ENCODE measurements at regions not wholly inside any gene's neighbourhood (a gene's known extent, or its start where the extent isn't known, plus 50 kb on each side); places are given as distances from the start of the nearest gene placed in this dataset.

- TF ChIP-seq POLR2AphosphoS5 (IDR thresholded peaks at IDR 0.05; ENCODE audit: low read depth, low read length) (no peak), TAF1 (IDR thresholded peaks at IDR 0.05; ENCODE audit: borderline replicate concordance, insufficient read depth, low read length) (no peak), SIN3A (IDR thresholded peaks at IDR 0.05; ENCODE audit: borderline replicate concordance, insufficient read depth, low read length) (no peak), REST (IDR thresholded peaks at IDR 0.05; ENCODE audit: insufficient read depth in 1 of 2, low read depth in 2 of 2, low read length in 2 of 2) (no peak)
Measured at GRCh38 chr5:8767746-8768145, 778.1 kb downstream of the SEMA5A start.

GRCh38 chr5:8769631-8770030 is 776.2 kb downstream of the SEMA5A start:
- TF ChIP-seq REST (IDR thresholded peaks at IDR 0.05; ENCODE audit: insufficient read depth in 1 of 2, low read depth in 2 of 2, low read length in 2 of 2) (no peak), SIN3A (IDR thresholded peaks at IDR 0.05; ENCODE audit: borderline replicate concordance, insufficient read depth, low read length) (no peak), FOXP2 (optimal IDR thresholded peaks at IDR 0.05; ENCODE audit: borderline replicate concordance, extremely low read depth, extremely low read length, insufficient read depth) (no peak), POLR2AphosphoS5 (IDR thresholded peaks at IDR 0.05; ENCODE audit: low read depth, low read length) (no peak), TAF1 (IDR thresholded peaks at IDR 0.05; ENCODE audit: borderline replicate concordance, insufficient read depth, low read length) (no peak)

- no peak for TF ChIP-seq POLR2AphosphoS5 (IDR thresholded peaks at IDR 0.05; ENCODE audit: low read depth, low read length)
- TF ChIP-seq FOXP2 (optimal IDR thresholded peaks at IDR 0.05; ENCODE audit: borderline replicate concordance, extremely low read depth, extremely low read length, insufficient read depth): no peak
- TF ChIP-seq REST (IDR thresholded peaks at IDR 0.05; ENCODE audit: insufficient read depth in 1 of 2, low read depth in 2 of 2, low read length in 2 of 2): no peak
- no peak for TF ChIP-seq SIN3A (IDR thresholded peaks at IDR 0.05; ENCODE audit: borderline replicate concordance, insufficient read depth, low read length)
- no peak for TF ChIP-seq TAF1 (IDR thresholded peaks at IDR 0.05; ENCODE audit: borderline replicate concordance, insufficient read depth, low read length)
Measured at GRCh38 chr5:8770431-8770830, 775.4 kb downstream of the SEMA5A start.

GRCh38 chr5:8773046-8773615 is 772.7 kb downstream of the SEMA5A start:
- TF ChIP-seq TAF1 (IDR thresholded peaks at IDR 0.05; ENCODE audit: borderline replicate concordance, insufficient read depth, low read length) (no peak), SIN3A (IDR thresholded peaks at IDR 0.05; ENCODE audit: borderline replicate concordance, insufficient read depth, low read length) (no peak), POLR2AphosphoS5 (IDR thresholded peaks at IDR 0.05; ENCODE audit: low read depth, low read length) (no peak), FOXP2 (optimal IDR thresholded peaks at IDR 0.05; ENCODE audit: borderline replicate concordance, extremely low read depth, extremely low read length, insufficient read depth) (no peak), REST (IDR thresholded peaks at IDR 0.05; ENCODE audit: insufficient read depth in 1 of 2, low read depth in 2 of 2, low read length in 2 of 2) (no peak)

GRCh38 chr5:8784692-8785091 is 761.2 kb downstream of the SEMA5A start:
- TF ChIP-seq TAF1 (IDR thresholded peaks at IDR 0.05; ENCODE audit: borderline replicate concordance, insufficient read depth, low read length) (no peak), SIN3A (IDR thresholded peaks at IDR 0.05; ENCODE audit: borderline replicate concordance, insufficient read depth, low read length) (no peak), POLR2AphosphoS5 (IDR thresholded peaks at IDR 0.05; ENCODE audit: low read depth, low read length) (no peak), FOXP2 (optimal IDR thresholded peaks at IDR 0.05; ENCODE audit: borderline replicate concordance, extremely low read depth, extremely low read length, insufficient read depth) (no peak), REST (IDR thresholded peaks at IDR 0.05; ENCODE audit: insufficient read depth in 1 of 2, low read depth in 2 of 2, low read length in 2 of 2) (no peak)

Data from PFSK-1 (cell line).